Esophagus muscularis mucosa (tissue), 4 donors: ENCODE measurements at regions not wholly inside any gene's neighbourhood (a gene's known extent, or its start where the extent isn't known, plus 50 kb on each side); places are given as distances from the start of the nearest gene placed in this dataset.
"Not testable (repeated sequence)": the region's sequence is repeated elsewhere in the genome, so short reads cannot be mapped to it uniquely, and the experiment has no call there.

Experiments
- DNase-seq: peaks from one replicate; pipeline ENCODE4 v3.0.0-alpha.2; 2017; ENCODE audit errors: extremely low spot score
- H3K27ac ChIP-seq, 4 donors: fragments of 200-600 bp; sonication (generic); replicated peaks in 1 of 4; 1 replicate in 3 of 4; 2 replicates in 1 of 4; pipeline ENCODE4 v1.5.1; 2016 to 2019; ENCODE audit warnings: mild to moderate bottlenecking in 1 of 4
- H3K27me3 ChIP-seq, 4 donors: fragments of 200-600 bp; sonication (generic); one replicate each; pipeline versions ENCODE4 v1.5.1 to v1.6.0; 2016 to 2019
- H3K36me3 ChIP-seq, 4 donors: fragments of 200-600 bp; sonication (generic); one replicate each; pipeline ENCODE4 v1.5.1; 2016 to 2019
- H3K4me1 ChIP-seq, 4 donors: fragments of 200-600 bp; sonication (generic); one replicate each; pipeline ENCODE4 v1.5.1; 2016 to 2019
- H3K4me3 ChIP-seq, 4 donors: fragments of 200-600 bp; sonication (generic); 1 replicate in 2 of 4; 2 replicates in 2 of 4; pipeline ENCODE4 v1.5.1; 2016 to 2019; ENCODE audit warnings: mild to moderate bottlenecking in 4 of 4, moderate library complexity in 1 of 4
- H3K9me3 ChIP-seq, 4 donors: fragments of 200-600 bp; sonication (generic); 1 replicate in 3 of 4; 2 replicates in 1 of 4; pipeline ENCODE4 v1.5.1; 2016 to 2019
- EP300 ChIP-seq: sonication (generic); formaldehyde crosslinking; IDR thresholded peaks from one replicate; pipeline ENCODE4 v1.6.1; 2017; ENCODE audit warnings: antibody characterized with exemption
- POLR2A ChIP-seq: fragments of 450-650 bp; IDR thresholded peaks from one replicate; pipeline ENCODE4 v1.6.1; 2017; ENCODE audit warnings: antibody characterized with exemption, moderate library complexity, mild to moderate bottlenecking, low read depth
- POLR2AphosphoS5 ChIP-seq, 2 donors: sonication (generic); formaldehyde crosslinking; IDR thresholded peaks; one replicate each; pipeline ENCODE4 v1.6.1; 2017; ENCODE audit warnings: antibody characterized with exemption in 2 of 2
- WGBS: methylation state at CpG from one replicate; pipeline ENCODE4 v1.1.5; 2018; 5-methylcytosine and 5-hydroxymethylcytosine counted together
- intact Hi-C: fragments of 100-400 bp; cut with DNase I; formaldehyde crosslinking; loops from one replicate; pipeline ENCODE4 v1.15.1; 2023
- TF ChIP-seq, protein P1 (sequence below), 3 experiments: fragments of 200-600 bp in 2 of 3; fragments of 450-650 bp in 1 of 3; sonication (generic) in 2 of 3; IDR thresholded peaks; one replicate each; pipeline ENCODE4 v1.5.1; 2017 to 2019; ENCODE audit warnings: antibody characterized with exemption in 3 of 3, mild to moderate bottlenecking in 2 of 3, moderate library complexity in 1 of 3

DNA sequence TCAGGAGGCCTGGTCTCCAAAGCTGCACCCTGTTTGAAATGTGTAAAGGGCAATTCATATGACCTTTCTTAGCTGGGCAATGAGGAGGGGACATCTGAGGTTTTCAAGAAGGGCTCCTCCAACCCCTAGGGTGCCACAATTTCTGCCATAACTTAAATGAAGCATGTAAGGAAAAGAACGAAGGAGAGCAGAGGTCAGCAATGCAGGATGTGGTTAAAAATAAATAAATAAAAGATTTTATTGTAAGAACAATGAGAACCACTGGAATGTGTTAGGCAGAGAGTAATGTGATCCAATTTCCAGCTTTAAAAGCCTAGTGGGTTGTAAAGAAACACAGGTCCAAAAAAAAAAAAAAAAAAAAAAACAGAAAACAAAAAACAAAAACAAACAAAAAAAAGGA, 673.1 kb downstream of the TNS3 start:
- DNase-seq = no peak
- H3K27me3 ChIP-seq = no peaks in the 10 kb centered on the region
- H3K4me1 ChIP-seq = no peaks in the 10 kb centered on the region
- TF ChIP-seq, protein P1, sequence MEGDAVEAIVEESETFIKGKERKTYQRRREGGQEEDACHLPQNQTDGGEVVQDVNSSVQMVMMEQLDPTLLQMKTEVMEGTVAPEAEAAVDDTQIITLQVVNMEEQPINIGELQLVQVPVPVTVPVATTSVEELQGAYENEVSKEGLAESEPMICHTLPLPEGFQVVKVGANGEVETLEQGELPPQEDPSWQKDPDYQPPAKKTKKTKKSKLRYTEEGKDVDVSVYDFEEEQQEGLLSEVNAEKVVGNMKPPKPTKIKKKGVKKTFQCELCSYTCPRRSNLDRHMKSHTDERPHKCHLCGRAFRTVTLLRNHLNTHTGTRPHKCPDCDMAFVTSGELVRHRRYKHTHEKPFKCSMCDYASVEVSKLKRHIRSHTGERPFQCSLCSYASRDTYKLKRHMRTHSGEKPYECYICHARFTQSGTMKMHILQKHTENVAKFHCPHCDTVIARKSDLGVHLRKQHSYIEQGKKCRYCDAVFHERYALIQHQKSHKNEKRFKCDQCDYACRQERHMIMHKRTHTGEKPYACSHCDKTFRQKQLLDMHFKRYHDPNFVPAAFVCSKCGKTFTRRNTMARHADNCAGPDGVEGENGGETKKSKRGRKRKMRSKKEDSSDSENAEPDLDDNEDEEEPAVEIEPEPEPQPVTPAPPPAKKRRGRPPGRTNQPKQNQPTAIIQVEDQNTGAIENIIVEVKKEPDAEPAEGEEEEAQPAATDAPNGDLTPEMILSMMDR (IDR thresholded peaks at IDR 0.05) = no peak
- TF ChIP-seq POLR2A (no peak), POLR2AphosphoS5 (IDR thresholded peaks at IDR 0.05) (no peak), EP300 (no peak)
- H3K4me3 ChIP-seq = no peak overlapping the region
- H3K9me3 ChIP-seq = peaks cover 0 to 3% (median 0%) of the 10 kb centered on the region in 4 donors
- no peaks in the 10 kb centered on the region for H3K36me3 ChIP-seq
- H3K27ac ChIP-seq = no peak overlapping the region
- intact Hi-C loops = no loop called here
- 38% methylated on average over 1 of the region's 1 CpG for WGBS

DNA sequence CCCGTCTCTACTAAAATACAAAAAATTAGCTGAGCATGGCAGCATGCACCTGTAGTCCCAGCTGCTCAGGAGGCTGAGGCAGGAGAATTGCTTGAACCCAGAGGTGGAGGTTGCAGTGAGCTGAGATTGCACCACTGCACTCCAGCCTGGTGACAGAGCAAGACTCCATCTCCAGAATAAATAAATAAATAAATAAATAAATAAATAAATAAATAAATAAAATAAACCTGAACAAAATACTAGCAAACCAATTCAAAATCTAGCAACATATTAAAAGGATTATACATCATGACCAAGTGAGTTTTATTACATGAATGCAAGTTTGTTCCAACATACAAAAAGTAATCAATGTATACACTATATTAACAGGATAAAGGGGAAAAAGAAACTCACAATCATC, 677.4 kb downstream of the TNS3 start:
- H3K27me3 ChIP-seq, DNase-seq, H3K27ac ChIP-seq, H3K36me3 ChIP-seq, H3K4me1 ChIP-seq, H3K4me3 ChIP-seq, intact Hi-C loops: not testable (repeated sequence)
- H3K9me3 ChIP-seq = peaks cover 0 to 11% (median 2%) of the 10 kb centered on the region in 4 donors
- WGBS = 93% methylated on average over 1 of the region's 1 CpG

DNA sequence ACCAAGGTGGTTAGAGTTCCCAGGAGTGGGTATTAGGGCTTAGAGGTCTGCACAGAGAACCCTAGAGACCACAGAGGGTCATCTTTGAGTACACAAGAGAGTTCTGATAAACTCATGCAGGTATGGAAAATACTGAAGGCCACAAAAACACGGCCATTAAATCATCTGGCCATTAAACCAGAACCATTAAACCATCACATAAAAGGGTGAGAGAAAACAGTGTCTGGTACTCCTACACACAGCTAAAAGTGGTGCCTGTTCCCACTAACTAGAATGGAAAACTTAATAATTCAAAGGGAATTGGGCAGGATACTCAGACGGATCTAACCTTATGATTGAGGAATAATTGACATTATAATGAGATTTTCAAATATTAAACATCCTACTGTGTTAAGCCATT, 679.4 kb downstream of the TNS3 start:
- no peak overlapping the region for H3K4me3 ChIP-seq
- TF ChIP-seq, protein P1 (IDR thresholded peaks at IDR 0.05) = no peak
- TF ChIP-seq POLR2AphosphoS5 (IDR thresholded peaks at IDR 0.05) = no peak
- TF ChIP-seq EP300 = no peak
- TF ChIP-seq POLR2A = no peak
- H3K4me1 ChIP-seq = no peaks in the 10 kb centered on the region
- intact Hi-C loops = no loop called here
- no peaks in the 10 kb centered on the region for H3K36me3 ChIP-seq
- no peak overlapping the region for H3K27ac ChIP-seq
- no peaks in the 10 kb centered on the region for H3K27me3 ChIP-seq
- H3K9me3 ChIP-seq = peaks cover 0 to 12% (median 2%) of the 10 kb centered on the region in 4 donors
- 83% methylated on average over 2 of the region's 2 CpGs for WGBS
- no peak for DNase-seq

- intact Hi-C loops = no loop called here
- Histone ChIP-seq H3K27ac (no peak overlapping the region), H3K4me1 (no peaks in the 10 kb centered on the region), H3K36me3 (no peaks in the 10 kb centered on the region), H3K27me3 (no peaks in the 10 kb centered on the region), H3K9me3 (peaks cover 0 to 12% (median 2%) of the 10 kb centered on the region in 4 donors), H3K4me3 (no peak overlapping the region)
- WGBS = 47% methylated on average over 6 of the region's 6 CpGs
- DNase-seq = no peak
- TF ChIP-seq, protein P1 (IDR thresholded peaks at IDR 0.05) = no peak
- no peak for TF ChIP-seq POLR2A
- no peak for TF ChIP-seq POLR2AphosphoS5 (IDR thresholded peaks at IDR 0.05)
- no peak for TF ChIP-seq EP300
Observed at GRCh38 chr7:46900312-46901263, 681.3 kb downstream of the TNS3 start.

DNA sequence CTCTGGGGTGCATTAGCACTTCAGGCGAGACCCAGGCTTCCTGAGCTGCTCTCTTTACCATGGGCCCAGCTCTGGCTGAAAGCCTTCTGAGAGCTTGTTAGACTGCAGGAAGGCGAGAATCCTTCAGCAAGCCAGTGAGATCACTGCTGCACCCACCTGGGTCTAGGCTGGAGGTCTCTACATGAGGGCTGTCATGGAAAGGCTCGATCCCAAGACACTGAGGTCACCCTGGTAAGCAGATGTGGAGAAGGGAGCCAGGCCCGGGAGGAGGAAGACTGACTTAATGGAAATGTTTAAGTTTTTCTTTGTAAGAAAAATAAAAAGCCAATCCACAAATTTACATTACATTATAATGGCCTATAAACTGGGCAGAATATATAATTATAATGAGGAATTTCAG, 684.5 kb downstream of the TNS3 start:
- 86% methylated on average over 4 of the region's 4 CpGs for WGBS
- H3K27me3 ChIP-seq = no peaks in the 10 kb centered on the region

More for the DNA sequence above, 684.5 kb downstream of the TNS3 start:
- Histone ChIP-seq H3K9me3 (peaks cover 0 to 12% (median 2%) of the 10 kb centered on the region in 4 donors), H3K4me1 (no peaks in the 10 kb centered on the region), H3K4me3 (no peak overlapping the region), H3K27ac (no peak overlapping the region), H3K36me3 (no peaks in the 10 kb centered on the region)
- no peak for DNase-seq
- TF ChIP-seq POLR2AphosphoS5 (IDR thresholded peaks at IDR 0.05) (no peak), POLR2A (no peak), EP300 (no peak)
- TF ChIP-seq, protein P1 (IDR thresholded peaks at IDR 0.05) = no peak
- intact Hi-C loops = no loop called here
